GM21528 (cell line): ENCODE measurements at regions not wholly inside any gene's neighbourhood (a gene's known extent, or its start where the extent isn't known, plus 50 kb on each side); places are given as distances from the start of the nearest gene placed in this dataset.

Experiments used
- ATAC-seq: cut with Tn5 transposase; IDR thresholded peaks from one replicate; pipeline ENCODE4 v1.9.1; 2021; ENCODE audit warnings: mild to moderate bottlenecking, moderate library complexity; ENCODE audit not compliant: unreplicated experiment, low FRiP score

- ATAC-seq: no peak
Measured at GRCh38 chr3:188940573-188940932, 231.2 kb upstream of the TPRG1 start.

GRCh38 chr3:188941103-188941502, 230.7 kb upstream of the TPRG1 start:
- no peak for ATAC-seq

GRCh38 chr3:188942191-188942590, 229.6 kb upstream of the TPRG1 start:
- ATAC-seq: no peak

- ATAC-seq: no peak
Measured at GRCh38 chr3:188943591-188943990, 228.2 kb upstream of the TPRG1 start.

GRCh38 chr3:188944108-188944507, 227.7 kb upstream of the TPRG1 start:
- ATAC-seq: no peak

GRCh38 chr3:188946351-188947240, 225.2 kb upstream of the TPRG1 start:
- no peak for ATAC-seq

GRCh38 chr3:188947401-188948280, 224.1 kb upstream of the TPRG1 start:
- no peak for ATAC-seq

GRCh38 chr3:188948281-188948996, 223.3 kb upstream of the TPRG1 start:
- ATAC-seq: no peak

- no peak for ATAC-seq
Measured at GRCh38 chr3:188948997-188949389, 222.8 kb upstream of the TPRG1 start.

- ATAC-seq: no peak
Measured at GRCh38 chr3:188949456-188949855, 222.3 kb upstream of the TPRG1 start.

GRCh38 chr3:188949996-188950395, 221.8 kb upstream of the TPRG1 start:
- no peak for ATAC-seq

- ATAC-seq: no peak
Measured at GRCh38 chr3:188950832-188951489, 220.8 kb upstream of the TPRG1 start.

GRCh38 chr3:188951734-188952133, 220.0 kb upstream of the TPRG1 start:
- ATAC-seq: no peak

GRCh38 chr3:188954590-188955208, 217.1 kb upstream of the TPRG1 start:
- no peak for ATAC-seq

GRCh38 chr3:188955919-188956318, 215.9 kb upstream of the TPRG1 start:
- no peak for ATAC-seq

- ATAC-seq: no peak
Measured at GRCh38 chr3:188956839-188957489, 214.8 kb upstream of the TPRG1 start.

- ATAC-seq: no peak
Measured at GRCh38 chr3:188959013-188959412, 212.8 kb upstream of the TPRG1 start.

- ATAC-seq: no peak
Measured at GRCh38 chr3:188962253-188963247, 209.2 kb upstream of the TPRG1 start.
